ENCODE measurements at regions not wholly inside any gene's neighbourhood (a gene's known extent, or its start where the extent isn't known, plus 50 kb on each side); places are given as distances from the start of the nearest gene placed in this dataset.
A peak's percentile ranks its signal among the peaks of the same experiment; 100 is the strongest.

DNA sequence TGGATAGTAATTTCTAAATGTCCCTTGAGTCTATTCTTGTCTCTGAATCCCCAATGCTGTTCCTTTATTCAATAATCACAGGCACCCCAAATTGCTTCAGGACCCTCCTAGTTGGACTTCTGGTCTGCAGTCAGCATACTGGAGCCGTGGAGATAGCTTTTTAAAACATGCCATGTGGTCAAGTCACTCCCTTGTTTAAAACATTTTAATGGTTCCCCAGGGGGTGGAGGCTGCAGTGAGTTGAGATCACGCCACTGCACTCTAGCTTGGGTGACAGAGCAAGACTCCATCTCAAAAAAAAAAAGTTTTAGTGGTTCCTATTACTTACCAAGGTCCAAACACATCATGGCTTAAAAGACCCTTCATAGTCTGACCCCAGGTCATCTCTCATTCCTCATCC lies 220.3 kb downstream of the ADAMTS15 start:
- no peak overlapping the region for H3K4me3 ChIP-seq (ENCODE audit: insufficient read depth, low read depth, low read length)
- no peak overlapping the region for H3K27ac ChIP-seq (ENCODE audit: insufficient read depth, low read depth, low read length, poor library complexity, severe bottlenecking)
- WGBS, 2 experiments = 84 to 92% methylated on average over 2 of the region's 2 CpGs
- H3K27me3 ChIP-seq (ENCODE audit: control insufficient read depth, insufficient read depth, low read length, poor library complexity, severe bottlenecking) = no peaks in the 10 kb centered on the region
- H3K36me3 ChIP-seq (ENCODE audit: control insufficient read depth, insufficient read depth, low read length) = no peaks in the 10 kb centered on the region
- no peaks in the 10 kb centered on the region for H3K9me3 ChIP-seq (ENCODE audit: control insufficient read depth, low read length)
- H3K4me1 ChIP-seq (ENCODE audit: control insufficient read depth, insufficient read depth, low read length) = peaks cover 15% of the 10 kb centered on the region

DNA sequence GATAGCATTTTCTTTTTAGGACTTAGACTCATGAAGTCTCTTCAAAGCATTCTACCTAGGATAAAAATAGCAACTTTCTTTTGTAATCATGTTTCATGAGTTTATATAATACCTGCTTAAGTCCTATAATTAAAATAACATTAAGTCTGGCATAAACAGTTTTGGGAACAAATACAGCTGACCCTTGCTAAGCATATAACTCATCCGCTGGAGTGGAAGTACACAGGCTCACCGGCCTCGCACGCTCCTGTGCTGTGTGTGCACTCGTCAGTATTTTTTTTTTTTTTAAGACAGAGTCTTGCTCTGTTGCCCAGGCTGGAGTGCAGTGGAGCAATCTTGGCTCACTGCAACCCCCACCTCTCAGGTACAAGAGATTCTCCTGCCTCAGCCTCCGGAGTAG lies 221.8 kb downstream of the ADAMTS15 start:
- H3K4me3 ChIP-seq (ENCODE audit: insufficient read depth, low read depth, low read length) = no peak overlapping the region
- 94 to 98% methylated on average over 5 to 6 of the region's 6 CpGs for WGBS, 2 experiments
- H3K36me3 ChIP-seq (ENCODE audit: control insufficient read depth, insufficient read depth, low read length) = no peaks in the 10 kb centered on the region
- H3K9me3 ChIP-seq (ENCODE audit: control insufficient read depth, low read length) = no peaks in the 10 kb centered on the region
- no peak overlapping the region for H3K27ac ChIP-seq (ENCODE audit: insufficient read depth, low read depth, low read length, poor library complexity, severe bottlenecking)
- peaks cover 20% of the 10 kb centered on the region for H3K4me1 ChIP-seq (ENCODE audit: control insufficient read depth, insufficient read depth, low read length)
- no peaks in the 10 kb centered on the region for H3K27me3 ChIP-seq (ENCODE audit: control insufficient read depth, insufficient read depth, low read length, poor library complexity, severe bottlenecking)

DNA sequence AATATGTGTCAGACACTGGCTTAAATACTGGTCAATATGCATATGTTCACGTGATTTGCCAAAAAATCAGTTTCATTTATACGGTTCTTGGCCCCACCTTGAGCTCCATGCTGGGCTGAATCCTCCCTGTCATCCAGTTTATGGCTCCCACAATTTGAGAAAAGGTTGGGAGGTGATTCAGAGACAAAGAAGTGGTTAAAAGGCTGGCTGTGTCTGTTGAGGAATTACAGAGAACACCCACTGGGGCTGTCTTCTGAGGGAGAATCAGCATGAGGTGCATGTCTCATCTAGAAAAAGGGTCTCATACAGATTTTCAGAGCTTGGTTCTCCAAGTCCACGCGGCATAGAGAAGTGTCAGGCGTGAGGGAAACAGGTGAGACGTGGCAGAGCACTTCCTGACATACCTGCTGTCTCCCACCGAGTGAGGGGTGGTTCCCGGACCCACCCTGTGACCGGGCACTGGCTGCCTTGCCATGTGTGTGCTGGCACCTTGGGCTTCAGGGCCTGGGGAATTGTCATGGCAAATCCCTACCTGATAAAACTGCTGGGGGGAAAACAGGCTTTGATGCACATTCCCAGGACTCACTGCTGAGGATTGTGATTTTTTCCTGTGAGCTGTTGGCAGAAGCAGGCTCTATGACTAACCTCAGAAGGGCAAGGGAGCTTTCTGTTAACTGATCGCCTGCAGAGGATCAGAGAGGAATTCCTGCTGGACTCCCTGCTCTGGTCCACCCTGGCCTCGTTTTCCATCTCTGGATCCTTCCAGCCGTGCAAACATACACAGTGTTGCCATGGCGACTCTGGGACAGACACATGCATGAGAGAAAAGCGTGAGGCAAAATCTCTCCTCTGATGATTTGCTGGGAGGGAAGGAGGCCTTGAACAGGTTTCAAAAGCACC lies 223.6 kb downstream of the ADAMTS15 start:
- no peak overlapping the region for H3K4me3 ChIP-seq (ENCODE audit: insufficient read depth, low read depth, low read length)
- no peaks in the 10 kb centered on the region for H3K9me3 ChIP-seq (ENCODE audit: control insufficient read depth, low read length)
- peaks cover 21% of the 10 kb centered on the region for H3K4me1 ChIP-seq (ENCODE audit: control insufficient read depth, insufficient read depth, low read length)
- H3K36me3 ChIP-seq (ENCODE audit: control insufficient read depth, insufficient read depth, low read length) = no peaks in the 10 kb centered on the region
- H3K27me3 ChIP-seq (ENCODE audit: control insufficient read depth, insufficient read depth, low read length, poor library complexity, severe bottlenecking) = no peaks in the 10 kb centered on the region
- H3K27ac ChIP-seq (ENCODE audit: insufficient read depth, low read depth, low read length, poor library complexity, severe bottlenecking) = no peak overlapping the region
- WGBS, 2 experiments = 72 to 74% methylated on average over 14 of the region's 14 CpGs

DNA sequence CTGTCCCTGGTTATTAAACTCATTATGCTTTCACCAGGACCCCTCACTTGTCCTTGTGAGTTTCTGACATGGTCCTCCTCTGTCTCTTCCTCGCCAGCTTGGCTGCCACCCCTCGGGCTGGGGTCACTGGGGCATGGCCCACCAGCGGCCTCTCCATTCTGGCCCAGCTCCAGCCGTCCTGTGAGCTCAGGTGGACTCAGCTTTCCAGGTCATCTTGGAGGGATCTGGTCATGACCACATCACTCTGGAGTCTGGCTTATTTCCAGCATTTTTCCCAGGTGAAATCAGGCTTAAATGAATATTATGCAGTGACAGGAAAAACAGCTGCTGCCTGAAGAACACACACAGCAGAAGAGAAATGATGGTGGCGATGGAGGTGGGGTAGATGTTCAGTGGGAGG lies 224.5 kb downstream of the ADAMTS15 start:
- H3K36me3 ChIP-seq (ENCODE audit: control insufficient read depth, insufficient read depth, low read length) = no peaks in the 10 kb centered on the region
- H3K4me1 ChIP-seq (ENCODE audit: control insufficient read depth, insufficient read depth, low read length) = peaks cover 21% of the 10 kb centered on the region
- no peak overlapping the region for H3K27ac ChIP-seq (ENCODE audit: insufficient read depth, low read depth, low read length, poor library complexity, severe bottlenecking)
- H3K27me3 ChIP-seq (ENCODE audit: control insufficient read depth, insufficient read depth, low read length, poor library complexity, severe bottlenecking) = no peaks in the 10 kb centered on the region
- H3K9me3 ChIP-seq (ENCODE audit: control insufficient read depth, low read length) = no peaks in the 10 kb centered on the region
- no peak overlapping the region for H3K4me3 ChIP-seq (ENCODE audit: insufficient read depth, low read depth, low read length)
- 92 to 95% methylated on average over 5 of the region's 5 CpGs for WGBS, 2 experiments

DNA sequence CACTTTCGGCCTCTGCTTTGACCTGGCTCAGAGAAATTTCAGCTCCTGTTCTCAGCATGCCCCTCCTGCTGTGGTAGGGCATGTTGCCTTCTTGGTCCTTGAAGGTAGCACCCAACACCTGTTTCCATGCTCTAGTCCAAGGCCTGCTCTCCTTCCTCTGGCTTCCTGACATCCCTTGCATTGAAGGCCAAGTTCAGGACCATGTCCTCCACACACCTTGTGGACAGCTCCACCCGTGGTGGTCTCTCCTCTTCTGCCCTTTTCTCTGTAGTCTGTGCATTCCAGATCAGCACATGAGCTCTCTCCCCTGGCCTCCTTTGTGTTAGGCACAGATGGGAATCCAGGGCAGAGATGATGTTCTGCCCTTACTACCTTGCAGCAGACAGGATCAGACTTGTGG lies 225.3 kb downstream of the ADAMTS15 start:
- no peaks in the 10 kb centered on the region for H3K27me3 ChIP-seq (ENCODE audit: control insufficient read depth, insufficient read depth, low read length, poor library complexity, severe bottlenecking)
- 93 to 95% methylated on average over 2 of the region's 2 CpGs for WGBS, 2 experiments
- no peak overlapping the region for H3K4me3 ChIP-seq (ENCODE audit: insufficient read depth, low read depth, low read length)
- H3K9me3 ChIP-seq (ENCODE audit: control insufficient read depth, low read length) = no peaks in the 10 kb centered on the region
- H3K4me1 ChIP-seq (ENCODE audit: control insufficient read depth, insufficient read depth, low read length) = peaks cover 21% of the 10 kb centered on the region
- H3K36me3 ChIP-seq (ENCODE audit: control insufficient read depth, insufficient read depth, low read length) = no peaks in the 10 kb centered on the region
- no peak overlapping the region for H3K27ac ChIP-seq (ENCODE audit: insufficient read depth, low read depth, low read length, poor library complexity, severe bottlenecking)

DNA sequence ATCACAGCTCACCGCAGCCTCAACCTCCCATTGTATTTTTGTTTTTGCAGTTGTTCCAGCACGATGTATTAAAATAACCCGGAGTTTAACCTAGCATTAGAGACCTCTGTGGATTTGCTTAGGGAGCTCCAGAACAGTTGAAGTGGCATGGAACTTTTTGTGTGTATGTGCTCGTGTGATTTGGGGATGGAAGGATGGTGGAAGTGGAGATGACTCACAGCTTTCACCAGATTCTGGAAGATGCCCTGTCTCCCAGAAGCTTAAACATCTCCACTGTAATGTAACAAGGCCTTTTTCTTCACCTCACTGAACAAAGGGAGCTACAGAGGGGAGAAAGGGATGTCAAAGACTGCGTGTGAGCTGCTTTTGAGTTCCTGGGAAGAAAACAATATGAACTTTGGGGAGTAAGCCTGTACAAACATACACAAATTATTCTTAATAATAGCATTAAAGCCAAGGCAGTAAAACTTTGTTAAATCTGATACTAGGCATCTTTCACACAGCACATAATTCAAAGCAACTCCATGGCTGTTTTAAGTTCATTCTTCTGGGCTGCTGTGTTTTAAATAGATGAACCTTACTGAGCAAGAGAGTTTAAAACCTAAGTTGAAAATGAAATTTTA lies 226.4 kb downstream of the ADAMTS15 start:
- no peak overlapping the region for H3K27ac ChIP-seq (ENCODE audit: insufficient read depth, low read depth, low read length, poor library complexity, severe bottlenecking)
- WGBS, 2 experiments = 84 to 91% methylated on average over 4 to 5 of the region's 5 CpGs
- H3K36me3 ChIP-seq (ENCODE audit: control insufficient read depth, insufficient read depth, low read length) = no peaks in the 10 kb centered on the region
- H3K27me3 ChIP-seq (ENCODE audit: control insufficient read depth, insufficient read depth, low read length, poor library complexity, severe bottlenecking) = no peaks in the 10 kb centered on the region
- peaks cover 21% of the 10 kb centered on the region for H3K4me1 ChIP-seq (ENCODE audit: control insufficient read depth, insufficient read depth, low read length)
- no peaks in the 10 kb centered on the region for H3K9me3 ChIP-seq (ENCODE audit: control insufficient read depth, low read length)
- H3K4me3 ChIP-seq (ENCODE audit: insufficient read depth, low read depth, low read length) = no peak overlapping the region

DNA sequence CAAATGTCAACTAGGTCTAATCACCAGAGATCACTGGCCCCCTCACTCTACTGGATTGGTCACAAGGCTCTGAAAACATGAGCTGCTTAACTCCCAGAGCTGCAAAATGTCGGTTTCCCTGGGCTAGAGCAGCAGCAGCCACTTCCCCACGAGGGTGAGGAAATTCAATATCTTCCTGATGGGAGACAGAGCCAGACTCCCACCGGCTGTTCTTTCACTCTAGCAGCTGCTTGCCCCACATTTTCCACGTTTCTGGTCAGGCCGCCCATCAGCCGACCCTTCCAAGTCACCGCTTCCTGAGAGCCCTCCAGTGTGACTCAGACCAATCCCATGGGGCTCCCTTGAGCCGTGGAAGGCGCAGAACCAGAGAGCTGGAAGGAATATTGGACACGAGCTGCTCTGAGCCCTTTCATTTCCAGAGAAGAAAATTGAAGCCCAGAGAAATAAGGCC lies 227.0 kb downstream of the ADAMTS15 start:
- Histone ChIP-seq H3K4me3 (ENCODE audit: insufficient read depth, low read depth, low read length) (no peak overlapping the region), H3K36me3 (ENCODE audit: control insufficient read depth, insufficient read depth, low read length) (no peaks in the 10 kb centered on the region), H3K4me1 (ENCODE audit: control insufficient read depth, insufficient read depth, low read length) (peaks cover 21% of the 10 kb centered on the region), H3K27ac (ENCODE audit: insufficient read depth, low read depth, low read length, poor library complexity, severe bottlenecking) (no peak overlapping the region), H3K9me3 (ENCODE audit: control insufficient read depth, low read length) (no peaks in the 10 kb centered on the region), H3K27me3 (ENCODE audit: control insufficient read depth, insufficient read depth, low read length, poor library complexity, severe bottlenecking) (no peaks in the 10 kb centered on the region)
- 76 to 83% methylated on average over 10 of the region's 10 CpGs for WGBS, 2 experiments

DNA sequence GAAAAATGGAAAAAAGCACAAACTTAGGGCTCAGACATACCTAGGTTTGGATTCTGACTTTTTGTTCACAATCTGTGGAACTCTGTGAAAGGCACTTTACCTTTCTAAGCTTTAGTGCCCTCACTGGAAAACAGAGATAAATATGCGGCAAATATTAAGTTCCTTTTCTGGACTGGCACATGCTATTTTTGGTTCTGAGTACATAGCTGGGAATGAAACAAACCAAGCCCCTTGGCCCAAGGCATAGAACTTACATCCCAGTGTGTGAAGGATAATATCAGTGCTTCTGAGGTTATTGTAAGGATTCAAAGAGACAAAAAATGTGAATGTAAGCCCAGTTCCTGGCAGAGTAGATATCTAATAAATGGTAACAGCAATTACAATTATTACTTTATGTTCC lies 227.5 kb downstream of the ADAMTS15 start:
- H3K27me3 ChIP-seq (ENCODE audit: control insufficient read depth, insufficient read depth, low read length, poor library complexity, severe bottlenecking) = no peaks in the 10 kb centered on the region
- H3K9me3 ChIP-seq (ENCODE audit: control insufficient read depth, low read length) = no peaks in the 10 kb centered on the region
- H3K36me3 ChIP-seq (ENCODE audit: control insufficient read depth, insufficient read depth, low read length) = no peaks in the 10 kb centered on the region
- H3K4me1 ChIP-seq (ENCODE audit: control insufficient read depth, insufficient read depth, low read length) = peaks cover 21% of the 10 kb centered on the region
- no peak overlapping the region for H3K27ac ChIP-seq (ENCODE audit: insufficient read depth, low read depth, low read length, poor library complexity, severe bottlenecking)
- no peak overlapping the region for H3K4me3 ChIP-seq (ENCODE audit: insufficient read depth, low read depth, low read length)
- 94 to 100% methylated on average over 1 of the region's 1 CpG for WGBS, 2 experiments

DNA sequence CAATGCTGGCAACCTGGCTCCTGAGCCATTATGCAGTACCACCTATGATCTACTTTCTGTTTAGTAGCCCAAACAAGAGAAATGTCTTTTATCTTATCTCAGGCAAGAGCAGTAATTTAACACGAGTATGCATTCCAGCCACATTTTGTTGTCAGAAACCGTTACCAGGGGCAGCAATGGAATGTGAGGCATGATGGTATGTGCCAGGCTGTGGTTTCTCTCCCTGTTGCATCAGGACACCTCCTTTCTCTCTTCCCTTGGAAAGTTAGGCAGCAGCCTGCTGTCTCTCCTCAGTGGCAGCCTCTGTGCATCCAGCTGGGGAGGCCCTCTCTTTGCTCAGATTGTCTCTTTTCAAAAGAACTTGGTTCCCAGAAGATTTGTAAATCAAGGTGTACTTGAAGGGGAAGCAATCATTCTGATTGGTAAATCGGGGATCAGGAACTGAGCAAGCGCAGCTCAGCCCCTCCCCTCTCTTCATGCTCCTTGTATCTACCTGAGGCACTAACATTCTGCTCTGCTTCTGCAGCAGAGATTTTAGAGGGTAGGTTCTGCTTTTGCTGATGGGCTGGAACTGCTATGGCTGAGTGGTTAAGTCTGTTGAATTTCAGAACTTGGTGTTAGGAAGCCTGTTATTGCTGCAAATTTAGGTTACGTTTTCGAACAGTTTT lies 229.2 kb downstream of the ADAMTS15 start:
- no peaks in the 10 kb centered on the region for H3K27me3 ChIP-seq (ENCODE audit: control insufficient read depth, insufficient read depth, low read length, poor library complexity, severe bottlenecking)
- H3K4me1 ChIP-seq (ENCODE audit: control insufficient read depth, insufficient read depth, low read length) = peaks cover 10% of the 10 kb centered on the region
- peak overlapping the region; percentile 36 for H3K27ac ChIP-seq (ENCODE audit: insufficient read depth, low read depth, low read length, poor library complexity, severe bottlenecking)
- 72 to 75% methylated on average over 6 of the region's 6 CpGs for WGBS, 2 experiments
- H3K9me3 ChIP-seq (ENCODE audit: control insufficient read depth, low read length) = peaks cover 2% of the 10 kb centered on the region
- H3K4me3 ChIP-seq (ENCODE audit: insufficient read depth, low read depth, low read length) = no peak overlapping the region
- no peaks in the 10 kb centered on the region for H3K36me3 ChIP-seq (ENCODE audit: control insufficient read depth, insufficient read depth, low read length)

DNA sequence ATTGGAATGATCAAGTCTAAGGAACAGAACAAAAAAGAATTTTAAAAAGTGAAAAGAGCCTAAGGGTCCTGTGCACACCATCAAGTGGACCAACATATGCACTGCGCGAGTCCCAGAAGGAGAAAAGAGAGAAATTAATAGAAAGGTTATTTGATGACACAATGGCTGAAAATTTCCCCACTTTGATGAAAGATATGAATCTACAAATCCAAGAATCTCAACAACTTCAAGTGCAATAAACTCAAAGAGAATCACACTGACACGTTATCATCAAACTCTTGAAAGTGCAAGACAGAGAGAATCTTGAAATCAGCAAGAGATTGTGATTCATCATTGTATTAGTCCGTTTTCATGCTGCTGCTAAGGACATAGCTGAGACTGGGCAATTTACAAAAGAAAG lies 230.8 kb downstream of the ADAMTS15 start:
- Histone ChIP-seq H3K4me1 (ENCODE audit: control insufficient read depth, insufficient read depth, low read length) (peaks cover 6% of the 10 kb centered on the region), H3K36me3 (ENCODE audit: control insufficient read depth, insufficient read depth, low read length) (no peaks in the 10 kb centered on the region), H3K27ac (ENCODE audit: insufficient read depth, low read depth, low read length, poor library complexity, severe bottlenecking) (no peak overlapping the region), H3K4me3 (ENCODE audit: insufficient read depth, low read depth, low read length) (no peak overlapping the region), H3K9me3 (ENCODE audit: control insufficient read depth, low read length) (peaks cover 2% of the 10 kb centered on the region), H3K27me3 (ENCODE audit: control insufficient read depth, insufficient read depth, low read length, poor library complexity, severe bottlenecking) (no peaks in the 10 kb centered on the region)
- 85% methylated on average over 4 of the region's 4 CpGs for WGBS, 2 experiments

Data from ectodermal cell (in vitro differentiated cells).